ENCODE measurements at regions not wholly inside any gene's neighbourhood (a gene's known extent, or its start where the extent isn't known, plus 50 kb on each side); places are given as distances from the start of the nearest gene placed in this dataset. TPM values are rescaled to one million over a fixed set of nuclear protein-coding genes. Genes with fewer than 3 reads are reported as not detected.
"Not testable (repeated sequence)": the region's sequence is repeated elsewhere in the genome, so short reads cannot be mapped to it uniquely, and the experiment has no call there.

- ATAC-seq: peak; percentile 86
- H3K9me1 ChIP-seq (ENCODE audit: control insufficient read depth, insufficient read depth, low read length); POLR2A ChIA-PET; H3K4me3 ChIP-seq; H3K9ac ChIP-seq (ENCODE audit: insufficient read depth in 1 of 2, low read depth in 2 of 2, low read length in 2 of 2); H3K36me3 ChIP-seq (ENCODE audit: control insufficient read depth, insufficient read depth, low read length); H3K79me2 ChIP-seq (ENCODE audit: control insufficient read depth, insufficient read depth, low read length); H2AFZ ChIP-seq (ENCODE audit: low read depth, low read length); BruUV-seq (replicated peaks); H3K4me1 ChIP-seq (replicated peaks in 1 of 2; ENCODE audit: control insufficient read depth in 2 of 2, insufficient read depth in 2 of 2, low read length in 2 of 2); H3K9me3 ChIP-seq (replicated peaks; ENCODE audit: control insufficient read depth, insufficient read depth, low read depth, low read length); DNase-seq (ENCODE audit: extremely low read depth in 1 of 4, low spot score in 3 of 4); in situ Hi-C loops (cut with MboI); intact Hi-C loops (cut with micrococcal nuclease); H4K20me1 ChIP-seq (replicated peaks; ENCODE audit: control insufficient read depth, insufficient read depth, low read length); H3K27me3 ChIP-seq (ENCODE audit: control insufficient read depth in 2 of 2, insufficient read depth in 2 of 2, low read length in 2 of 2); H3K27ac ChIP-seq (ENCODE audit: extremely low read depth, low read depth, low read length); H3K4me2 ChIP-seq (ENCODE audit: insufficient read depth, low read length): not testable (repeated sequence)
- 0 out of 4 replicates have a peak, but pooled peaks of 1 of the 2 experiments have one; percentile 24 for TF ChIP-seq RAD21 (CRISPR knock-in tag; conservative IDR thresholded peaks at IDR 0.05 in 1 of 2, IDR thresholded peaks at IDR 0.05 in 1 of 2)
- 10% methylated on average over 4 of the region's 6 CpGs for WGBS (ENCODE audit: insufficient coverage, low coverage, missing lambda C conversion rate)
- peak; percentile 69 for FAIRE-seq
- CTCF ChIA-PET (ENCODE audit: low intra/inter-chr PET ratio): interaction anchor here (1.1 kb wide), 1 partner anchor 145 kb away, joined by 3 read pairs; no protein-coding TSS in a partner anchor
Observed at GRCh38 chr2:106248548-106249151, 54.5 kb upstream of the UXS1 start.

Small RNA genes lying in the stretch of these regions (small RNA-seq; reads per million reads assigned to genes)
- gene AC114755.3: not detected

All from K562 (cell line).